OCI-LY7 (cell line): ENCODE measurements at regions not wholly inside any gene's neighbourhood (a gene's known extent, or its start where the extent isn't known, plus 50 kb on each side); places are given as distances from the start of the nearest gene placed in this dataset.

Experiments
- EZH2phosphoT487 ChIP-seq: fragments of 200-600 bp; sonication (generic); IDR thresholded peaks from 2 replicates; pipeline ENCODE4 v1.6.1; 2018; ENCODE audit warnings: low read depth, borderline replicate concordance, mild to moderate bottlenecking, mixed run types, antibody characterized with exemption, low read length, moderate library complexity, mixed read lengths
- TF ChIP-seq, protein P1 (sequence below): fragments of 200-600 bp; sonication (generic); conservative IDR thresholded peaks from 2 replicates; pipeline ENCODE4 v1.5.1; 2014; ENCODE audit warnings: mild to moderate bottlenecking, antibody characterized with exemption, low read length, moderate library complexity, mixed read lengths

DNA sequence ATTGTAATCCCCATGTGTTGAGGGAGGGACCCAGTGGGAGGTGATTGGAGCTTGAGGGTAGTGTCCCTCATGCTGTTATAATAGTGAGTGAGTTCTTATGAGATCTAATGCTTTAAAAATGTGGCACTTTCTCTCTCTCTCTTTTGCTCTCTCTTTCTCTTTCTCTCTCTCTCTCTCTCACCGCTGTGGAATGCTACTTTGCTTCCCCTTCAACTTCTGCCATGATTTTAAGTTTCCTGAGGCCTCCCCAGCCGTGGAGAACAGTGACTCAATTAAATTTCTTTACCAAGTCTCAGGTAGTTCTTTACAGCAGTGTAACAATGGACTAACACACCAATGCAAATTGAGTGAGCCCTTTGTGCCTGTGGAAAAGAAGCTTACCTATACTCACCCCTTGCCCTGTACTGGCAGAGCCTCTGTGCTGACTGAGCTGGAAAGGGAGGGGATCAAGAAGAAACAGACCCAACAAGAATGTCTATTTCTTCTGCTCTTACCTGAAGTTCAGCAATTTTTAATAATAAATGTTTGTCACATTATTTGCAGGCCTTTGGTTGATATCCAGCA lies 642.5 kb upstream of the KCND2 start:
- TF ChIP-seq, protein P1, sequence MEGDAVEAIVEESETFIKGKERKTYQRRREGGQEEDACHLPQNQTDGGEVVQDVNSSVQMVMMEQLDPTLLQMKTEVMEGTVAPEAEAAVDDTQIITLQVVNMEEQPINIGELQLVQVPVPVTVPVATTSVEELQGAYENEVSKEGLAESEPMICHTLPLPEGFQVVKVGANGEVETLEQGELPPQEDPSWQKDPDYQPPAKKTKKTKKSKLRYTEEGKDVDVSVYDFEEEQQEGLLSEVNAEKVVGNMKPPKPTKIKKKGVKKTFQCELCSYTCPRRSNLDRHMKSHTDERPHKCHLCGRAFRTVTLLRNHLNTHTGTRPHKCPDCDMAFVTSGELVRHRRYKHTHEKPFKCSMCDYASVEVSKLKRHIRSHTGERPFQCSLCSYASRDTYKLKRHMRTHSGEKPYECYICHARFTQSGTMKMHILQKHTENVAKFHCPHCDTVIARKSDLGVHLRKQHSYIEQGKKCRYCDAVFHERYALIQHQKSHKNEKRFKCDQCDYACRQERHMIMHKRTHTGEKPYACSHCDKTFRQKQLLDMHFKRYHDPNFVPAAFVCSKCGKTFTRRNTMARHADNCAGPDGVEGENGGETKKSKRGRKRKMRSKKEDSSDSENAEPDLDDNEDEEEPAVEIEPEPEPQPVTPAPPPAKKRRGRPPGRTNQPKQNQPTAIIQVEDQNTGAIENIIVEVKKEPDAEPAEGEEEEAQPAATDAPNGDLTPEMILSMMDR, result no peak
- TF ChIP-seq EZH2phosphoT487, result no peak
